ENCODE measurements at regions not wholly inside any gene's neighbourhood (a gene's known extent, or its start where the extent isn't known, plus 50 kb on each side); places are given as distances from the start of the nearest gene placed in this dataset.

DNA sequence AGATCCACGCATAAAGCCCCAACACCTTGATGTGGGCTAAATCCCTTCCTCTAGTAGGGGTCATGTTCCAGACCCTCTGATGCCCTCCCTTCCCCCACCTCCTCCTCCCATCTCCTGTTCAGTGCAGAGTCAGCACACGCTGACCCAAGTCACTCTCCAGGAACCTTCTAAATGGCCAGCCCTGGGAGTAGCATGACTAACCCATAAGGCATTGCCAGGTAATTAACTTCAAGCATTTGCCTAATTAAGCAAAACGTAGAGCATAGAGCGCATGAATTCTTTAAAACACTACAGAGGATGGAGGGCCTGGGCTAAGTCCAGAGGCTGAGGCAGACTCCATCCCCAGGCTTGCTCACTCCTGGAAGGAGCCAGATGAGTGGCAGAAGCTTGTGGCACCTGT lies 276.3 kb upstream of the MSX2 start:
- ATAC-seq (no peak), DNase-seq (ENCODE audit: low read depth, low spot score) (no peak)
- no peak overlapping the region for H3K4me3 ChIP-seq (ENCODE audit: low read depth in 2 of 2, low read length in 2 of 2)
- no peaks in the 10 kb centered on the region for H3K9me3 ChIP-seq (ENCODE audit: control insufficient read depth, insufficient read depth, low read depth, low read length)
- POLR2A ChIA-PET = no interaction called here
- in situ Hi-C loops (cut with HindIII; ENCODE audit: low pct_unique_long_range_greater_than_20kb, low sequenced_read_pairs) = no loop called here
- CTCF ChIA-PET = no interaction called here
- TF ChIP-seq, protein P1, sequence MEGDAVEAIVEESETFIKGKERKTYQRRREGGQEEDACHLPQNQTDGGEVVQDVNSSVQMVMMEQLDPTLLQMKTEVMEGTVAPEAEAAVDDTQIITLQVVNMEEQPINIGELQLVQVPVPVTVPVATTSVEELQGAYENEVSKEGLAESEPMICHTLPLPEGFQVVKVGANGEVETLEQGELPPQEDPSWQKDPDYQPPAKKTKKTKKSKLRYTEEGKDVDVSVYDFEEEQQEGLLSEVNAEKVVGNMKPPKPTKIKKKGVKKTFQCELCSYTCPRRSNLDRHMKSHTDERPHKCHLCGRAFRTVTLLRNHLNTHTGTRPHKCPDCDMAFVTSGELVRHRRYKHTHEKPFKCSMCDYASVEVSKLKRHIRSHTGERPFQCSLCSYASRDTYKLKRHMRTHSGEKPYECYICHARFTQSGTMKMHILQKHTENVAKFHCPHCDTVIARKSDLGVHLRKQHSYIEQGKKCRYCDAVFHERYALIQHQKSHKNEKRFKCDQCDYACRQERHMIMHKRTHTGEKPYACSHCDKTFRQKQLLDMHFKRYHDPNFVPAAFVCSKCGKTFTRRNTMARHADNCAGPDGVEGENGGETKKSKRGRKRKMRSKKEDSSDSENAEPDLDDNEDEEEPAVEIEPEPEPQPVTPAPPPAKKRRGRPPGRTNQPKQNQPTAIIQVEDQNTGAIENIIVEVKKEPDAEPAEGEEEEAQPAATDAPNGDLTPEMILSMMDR (IDR thresholded peaks at IDR 0.05) = no peak
- TF ChIP-seq TCF7L2 (IDR thresholded peaks at IDR 0.05; ENCODE audit: low read depth, low read length) = no peak
- no peak for TF ChIP-seq REST (IDR thresholded peaks at IDR 0.05; ENCODE audit: insufficient read depth in 1 of 2, low read depth in 2 of 2, low read length in 1 of 2)
- no peak for TF ChIP-seq SIN3A (IDR thresholded peaks at IDR 0.05; ENCODE audit: borderline replicate concordance, insufficient read depth, low read depth, low read length)
- no peak for TF ChIP-seq POLR2AphosphoS5 (IDR thresholded peaks at IDR 0.05; ENCODE audit: low read depth, low read length)
- no peaks in the 10 kb centered on the region for H3K27me3 ChIP-seq (ENCODE audit: control insufficient read depth, insufficient read depth, low read length)
- no TSS peak for BruUV-seq (replicated peaks)
- no peak overlapping the region for H3K27ac ChIP-seq (ENCODE audit: low read length)
- no peaks in the 10 kb centered on the region for H3K4me1 ChIP-seq (ENCODE audit: control insufficient read depth, insufficient read depth, low read length)
- intact Hi-C loops (cut with micrococcal nuclease; ENCODE audit: unreplicated experiment) = no loop called here
- no peaks in the 10 kb centered on the region for H3K36me3 ChIP-seq (ENCODE audit: control insufficient read depth, insufficient read depth, low read length)

DNA sequence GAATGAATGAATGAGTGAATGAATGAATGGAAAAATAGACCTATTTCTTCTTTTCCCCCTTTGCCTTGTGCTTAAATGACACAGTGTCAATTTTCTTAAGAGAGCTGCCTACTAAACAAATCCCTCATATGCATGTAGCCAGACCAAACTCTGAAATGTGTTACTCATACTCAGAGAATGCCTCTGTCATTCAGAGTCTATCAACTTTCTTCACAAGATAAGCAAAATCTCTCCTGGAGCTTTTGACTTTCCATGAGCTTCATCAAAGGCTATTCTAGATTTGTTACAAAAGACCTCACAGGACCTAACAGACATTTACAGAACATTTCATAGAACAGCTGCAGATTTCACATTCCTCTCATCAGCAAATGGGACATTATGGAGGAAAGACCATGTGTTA lies 275.7 kb upstream of the MSX2 start:
- H3K27ac ChIP-seq (ENCODE audit: low read length) = no peak overlapping the region
- CTCF ChIA-PET = no interaction called here
- no peaks in the 10 kb centered on the region for H3K9me3 ChIP-seq (ENCODE audit: control insufficient read depth, insufficient read depth, low read depth, low read length)
- no peak for TF ChIP-seq REST (IDR thresholded peaks at IDR 0.05; ENCODE audit: insufficient read depth in 1 of 2, low read depth in 2 of 2, low read length in 1 of 2)
- TF ChIP-seq, protein P1 (IDR thresholded peaks at IDR 0.05) = no peak
- H3K27me3 ChIP-seq (ENCODE audit: control insufficient read depth, insufficient read depth, low read length) = no peaks in the 10 kb centered on the region
- no peaks in the 10 kb centered on the region for H3K36me3 ChIP-seq (ENCODE audit: control insufficient read depth, insufficient read depth, low read length)
- no TSS peak for BruUV-seq (replicated peaks)
- POLR2A ChIA-PET = no interaction called here
- no peaks in the 10 kb centered on the region for H3K4me1 ChIP-seq (ENCODE audit: control insufficient read depth, insufficient read depth, low read length)
- intact Hi-C loops (cut with micrococcal nuclease; ENCODE audit: unreplicated experiment) = no loop called here
- no peak for DNase-seq (ENCODE audit: low read depth, low spot score)
- no peak overlapping the region for H3K4me3 ChIP-seq (ENCODE audit: low read depth in 2 of 2, low read length in 2 of 2)
- in situ Hi-C loops (cut with HindIII; ENCODE audit: low pct_unique_long_range_greater_than_20kb, low sequenced_read_pairs) = no loop called here
- ATAC-seq = no peak

All from Panc1 (cell line).